Transverse colon (tissue), 4 donors: ENCODE measurements at regions not wholly inside any gene's neighbourhood (a gene's known extent, or its start where the extent isn't known, plus 50 kb on each side); places are given as distances from the start of the nearest gene placed in this dataset.

Experiments used
- EP300 ChIP-seq: sonication (generic); formaldehyde crosslinking; IDR thresholded peaks from one replicate; pipeline ENCODE4 v1.6.1; 2017; ENCODE audit warnings: antibody characterized with exemption, low read depth
- POLR2A ChIP-seq: fragments of 450-650 bp; IDR thresholded peaks from one replicate; pipeline ENCODE4 v1.6.1; 2016; ENCODE audit warnings: antibody characterized with exemption, mild to moderate bottlenecking, moderate library complexity
- POLR2AphosphoS5 ChIP-seq, 3 donors: sonication (generic); formaldehyde crosslinking; IDR thresholded peaks; one replicate each; pipeline ENCODE4 v1.6.1; 2016; ENCODE audit warnings: antibody characterized with exemption in 3 of 3
- TF ChIP-seq, protein P1 (sequence below), 5 experiments: fragments of 200-600 bp in 3 of 5; fragments of 450-650 bp in 2 of 5; sonication (generic) in 3 of 5; IDR thresholded peaks; 1 replicate in 2 of 5; 2 replicates in 3 of 5; pipeline ENCODE4 v1.5.1; 2016 to 2017; ENCODE audit warnings: antibody characterized with exemption in 5 of 5, inconsistent platforms in 3 of 5, mild to moderate bottlenecking in 2 of 5, moderate library complexity in 1 of 5

DNA sequence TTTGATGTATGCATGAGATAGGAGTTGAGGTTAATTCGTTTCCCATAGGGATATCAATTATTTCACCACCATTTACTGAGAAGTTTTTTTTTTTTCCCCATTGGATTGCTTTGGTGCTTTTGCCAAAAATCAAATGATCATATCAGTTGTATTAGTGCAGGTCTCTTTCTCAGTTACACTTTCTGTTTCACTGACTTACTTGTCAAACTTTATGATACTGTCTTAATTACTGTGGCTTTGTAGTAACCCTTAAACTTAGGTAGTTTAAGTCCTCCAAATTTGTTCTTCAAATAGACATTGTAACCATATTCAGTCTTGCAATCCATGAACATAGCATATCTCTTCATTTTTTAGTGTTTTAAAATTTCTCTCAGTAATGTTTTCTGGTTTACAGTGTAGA, 259.9 kb upstream of the SLCO3A1 start:
- TF ChIP-seq, protein P1, sequence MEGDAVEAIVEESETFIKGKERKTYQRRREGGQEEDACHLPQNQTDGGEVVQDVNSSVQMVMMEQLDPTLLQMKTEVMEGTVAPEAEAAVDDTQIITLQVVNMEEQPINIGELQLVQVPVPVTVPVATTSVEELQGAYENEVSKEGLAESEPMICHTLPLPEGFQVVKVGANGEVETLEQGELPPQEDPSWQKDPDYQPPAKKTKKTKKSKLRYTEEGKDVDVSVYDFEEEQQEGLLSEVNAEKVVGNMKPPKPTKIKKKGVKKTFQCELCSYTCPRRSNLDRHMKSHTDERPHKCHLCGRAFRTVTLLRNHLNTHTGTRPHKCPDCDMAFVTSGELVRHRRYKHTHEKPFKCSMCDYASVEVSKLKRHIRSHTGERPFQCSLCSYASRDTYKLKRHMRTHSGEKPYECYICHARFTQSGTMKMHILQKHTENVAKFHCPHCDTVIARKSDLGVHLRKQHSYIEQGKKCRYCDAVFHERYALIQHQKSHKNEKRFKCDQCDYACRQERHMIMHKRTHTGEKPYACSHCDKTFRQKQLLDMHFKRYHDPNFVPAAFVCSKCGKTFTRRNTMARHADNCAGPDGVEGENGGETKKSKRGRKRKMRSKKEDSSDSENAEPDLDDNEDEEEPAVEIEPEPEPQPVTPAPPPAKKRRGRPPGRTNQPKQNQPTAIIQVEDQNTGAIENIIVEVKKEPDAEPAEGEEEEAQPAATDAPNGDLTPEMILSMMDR (IDR thresholded peaks at IDR 0.05), result no peak
- TF ChIP-seq POLR2A (no peak), EP300 (no peak), POLR2AphosphoS5 (IDR thresholded peaks at IDR 0.05) (no peak)
